ENCODE measurements at regions not wholly inside any gene's neighbourhood (a gene's known extent, or its start where the extent isn't known, plus 50 kb on each side); places are given as distances from the start of the nearest gene placed in this dataset.

DNA sequence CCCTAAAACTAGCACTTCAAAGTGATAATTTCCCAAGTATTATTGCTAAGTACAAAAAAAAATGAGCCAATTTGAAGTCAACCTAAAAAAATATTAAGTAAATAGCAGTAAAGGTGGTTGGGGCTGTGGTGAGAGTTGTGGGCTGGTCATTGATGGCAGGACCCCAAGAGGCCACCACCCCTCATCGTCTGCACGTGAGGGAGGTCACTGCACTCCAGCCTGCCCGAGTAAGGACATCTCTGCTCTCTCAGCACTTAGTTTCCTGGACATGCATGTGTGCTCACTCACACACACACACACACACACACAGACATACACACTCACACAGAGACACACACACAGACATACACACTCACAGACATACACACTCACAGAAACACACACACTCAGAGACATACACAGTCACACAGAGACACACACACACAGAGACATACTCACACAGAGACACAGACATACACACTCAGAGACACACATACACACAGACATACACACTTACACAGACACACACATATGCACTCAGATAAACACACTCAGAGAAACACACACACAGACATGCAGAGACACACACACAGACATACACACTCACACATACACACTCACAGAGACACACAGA lies 127.2 kb upstream of the SOX1 start:
- no peak for DNase-seq
- Histone ChIP-seq H3K9me3 (no peaks in the 10 kb centered on the region), H3K36me3 (no peaks in the 10 kb centered on the region), H3K4me1 (no peaks in the 10 kb centered on the region), H3K4me3 (ENCODE audit: low read depth, low read length) (no peak overlapping the region), H3K27me3 (peaks cover 41% of the 10 kb centered on the region)
- no peak for TF ChIP-seq CTCF (IDR thresholded peaks at IDR 0.05; ENCODE audit: low read depth, low read length)

DNA sequence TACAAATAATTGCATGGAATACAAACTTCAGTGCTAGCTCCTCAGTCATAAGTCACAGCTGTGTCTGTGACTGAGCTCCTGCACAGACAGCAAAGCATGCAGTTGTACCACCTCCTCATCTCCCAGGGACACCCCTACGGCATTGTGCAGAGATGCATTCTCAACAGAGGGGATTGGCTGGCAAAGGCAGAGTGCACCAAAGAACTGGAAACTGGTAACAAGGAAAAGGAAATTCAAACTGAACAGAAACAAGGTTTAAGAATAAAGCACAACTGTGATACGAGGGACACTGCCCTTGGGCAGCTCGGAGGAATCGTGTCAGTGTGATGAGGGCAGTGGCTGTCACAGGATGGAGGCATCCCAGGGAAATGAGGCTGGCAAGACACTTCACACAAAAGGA lies 126.1 kb upstream of the SOX1 start:
- H3K4me3 ChIP-seq (ENCODE audit: low read depth, low read length): no peak overlapping the region
- peaks cover 49% of the 10 kb centered on the region for H3K27me3 ChIP-seq
- no peaks in the 10 kb centered on the region for H3K36me3 ChIP-seq
- no peak for DNase-seq
- H3K9me3 ChIP-seq: no peaks in the 10 kb centered on the region
- H3K4me1 ChIP-seq: no peaks in the 10 kb centered on the region
- TF ChIP-seq CTCF (IDR thresholded peaks at IDR 0.05; ENCODE audit: low read depth, low read length): no peak

GRCh38 chr13:111941845-111942447 lies 125.0 kb upstream of the SOX1 start:
- Histone ChIP-seq H3K4me3 (ENCODE audit: low read depth, low read length) (no peak overlapping the region), H3K9me3 (no peaks in the 10 kb centered on the region), H3K27me3 (peaks cover 54% of the 10 kb centered on the region), H3K4me1 (no peaks in the 10 kb centered on the region), H3K36me3 (no peaks in the 10 kb centered on the region)
- no peak for TF ChIP-seq CTCF (IDR thresholded peaks at IDR 0.05; ENCODE audit: low read depth, low read length)
- no peak for DNase-seq

DNA sequence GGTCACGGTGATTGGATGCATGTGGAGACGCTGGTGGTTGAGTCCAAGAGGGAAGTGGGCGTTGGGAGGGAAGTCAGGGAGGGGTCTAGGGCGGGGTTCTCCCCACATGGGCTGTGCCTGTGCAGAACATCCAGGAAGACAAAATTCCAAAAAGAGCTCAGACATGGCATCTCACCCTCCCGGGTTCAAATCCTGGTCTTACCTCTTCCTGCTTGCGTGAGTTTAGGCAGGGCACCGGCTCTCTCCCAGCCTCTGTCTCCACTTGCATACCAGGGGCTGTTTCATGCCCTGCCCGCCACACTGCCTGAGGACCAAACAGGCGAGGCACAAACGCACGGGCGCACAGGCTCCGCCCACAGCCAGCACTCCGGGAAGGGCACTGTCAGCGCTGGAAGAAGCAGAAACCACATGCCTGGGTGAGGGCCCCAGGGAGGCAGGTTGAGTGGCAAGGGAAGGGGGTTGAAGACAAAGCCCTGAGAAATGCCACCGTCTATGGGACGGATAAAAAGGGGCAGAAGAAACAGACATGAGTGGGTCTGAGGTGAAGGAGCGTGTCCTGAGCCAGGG lies 123.6 kb upstream of the SOX1 start:
- H3K4me1 ChIP-seq: no peaks in the 10 kb centered on the region
- no peak for TF ChIP-seq CTCF (IDR thresholded peaks at IDR 0.05; ENCODE audit: low read depth, low read length)
- H3K9me3 ChIP-seq: no peaks in the 10 kb centered on the region
- DNase-seq: no peak
- H3K27me3 ChIP-seq: peaks cover 54% of the 10 kb centered on the region
- H3K36me3 ChIP-seq: no peaks in the 10 kb centered on the region
- no peak overlapping the region for H3K4me3 ChIP-seq (ENCODE audit: low read depth, low read length)

DNA sequence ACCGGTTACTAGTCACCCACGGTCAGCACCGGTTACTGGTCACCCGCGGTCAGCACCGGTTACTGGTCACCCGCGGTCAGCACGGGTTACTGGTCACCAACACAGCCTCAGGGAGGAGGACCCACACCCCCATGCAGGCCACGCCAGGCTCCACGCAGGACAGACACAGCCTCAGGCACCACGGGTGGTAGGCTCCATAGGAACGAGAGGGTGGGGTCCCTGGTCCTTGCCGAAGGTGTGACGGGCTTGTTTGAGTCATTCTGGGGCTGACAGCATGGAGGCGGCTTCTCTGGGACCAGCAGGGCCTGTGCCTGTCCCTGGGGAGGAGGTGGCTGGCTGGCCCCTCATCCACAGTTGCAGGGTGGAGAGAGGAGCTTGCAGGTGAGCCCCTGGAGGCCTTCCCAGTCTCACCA lies 122.8 kb upstream of the SOX1 start:
- Histone ChIP-seq H3K9me3 (no peaks in the 10 kb centered on the region), H3K4me1 (no peaks in the 10 kb centered on the region), H3K36me3 (no peaks in the 10 kb centered on the region), H3K27me3 (peaks cover 48% of the 10 kb centered on the region), H3K4me3 (ENCODE audit: low read depth, low read length) (no peak overlapping the region)
- DNase-seq: no peak
- no peak for TF ChIP-seq CTCF (IDR thresholded peaks at IDR 0.05; ENCODE audit: low read depth, low read length)

- no peak for TF ChIP-seq CTCF (IDR thresholded peaks at IDR 0.05; ENCODE audit: low read depth, low read length)
- H3K4me3 ChIP-seq (ENCODE audit: low read depth, low read length): no peak overlapping the region
- no peak for DNase-seq
- no peaks in the 10 kb centered on the region for H3K9me3 ChIP-seq
- peaks cover 44% of the 10 kb centered on the region for H3K27me3 ChIP-seq
- no peaks in the 10 kb centered on the region for H3K36me3 ChIP-seq
- no peaks in the 10 kb centered on the region for H3K4me1 ChIP-seq
Observed at GRCh38 chr13:111945086-111945485, 121.9 kb upstream of the SOX1 start.

Data from BE2C (cell line).